Activated effector memory CD4-positive, alpha-beta T cell treated with Interleukin-2 at 50 U/mL for 16 hours (primary cell): ENCODE measurements at regions not wholly inside any gene's neighbourhood (a gene's known extent, or its start where the extent isn't known, plus 50 kb on each side); places are given as distances from the start of the nearest gene placed in this dataset.

Experiments used
- DNase-seq: peaks from one replicate; pipeline ENCODE4 v3.0.0-alpha.2; 2020

GRCh38 chrX:42505016-42505415 is 272.9 kb downstream of the PPP1R2C start:
- DNase-seq: no peak

GRCh38 chrX:42499620-42500019 is 278.3 kb downstream of the PPP1R2C start:
- DNase-seq: no peak

DNA sequence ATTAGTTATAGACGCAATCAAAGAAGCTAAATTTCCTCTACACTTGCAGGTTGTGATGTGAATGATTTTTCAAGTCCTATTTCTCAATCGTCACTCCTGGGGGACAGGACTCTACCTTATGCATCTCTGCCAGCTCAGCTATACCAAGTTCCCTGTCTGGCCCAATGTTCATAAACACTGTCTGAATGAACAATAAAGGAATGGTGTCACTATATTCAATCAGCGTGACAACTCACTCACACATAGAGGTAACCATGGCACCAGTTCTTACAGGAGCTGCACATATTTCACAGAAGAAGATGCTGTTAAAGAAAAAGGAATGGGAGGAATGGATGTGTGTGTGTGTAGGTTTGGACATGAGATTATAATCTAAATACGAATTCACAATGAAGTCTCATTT is 280.6 kb downstream of the PPP1R2C start:
- DNase-seq: no peak

DNA sequence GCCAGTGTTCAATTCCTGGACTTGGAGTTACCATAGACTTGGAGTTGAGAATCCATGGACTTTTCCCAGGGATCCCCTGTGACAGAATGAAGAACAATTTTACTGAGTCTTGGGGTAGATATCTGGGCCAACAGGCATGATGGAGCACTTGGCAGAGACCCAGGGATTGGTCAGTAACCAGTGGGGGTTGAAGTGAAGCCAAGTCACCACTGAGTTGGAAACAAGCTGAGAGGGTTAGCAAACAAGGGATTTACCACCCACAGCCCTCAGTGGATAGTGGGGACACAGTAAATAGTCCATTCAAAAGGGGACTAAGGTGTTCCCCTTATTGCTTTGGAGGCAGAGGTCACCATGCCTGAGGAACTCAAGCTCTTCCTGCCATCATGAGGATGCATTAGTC is 281.7 kb downstream of the PPP1R2C start:
- no peak for DNase-seq

- no peak for DNase-seq
Observed at GRCh38 chrX:42495139-42495538, 282.8 kb downstream of the PPP1R2C start.

GRCh38 chrX:42491137-42491907 is 286.6 kb downstream of the PPP1R2C start:
- no peak for DNase-seq

- no peak for DNase-seq
Observed at GRCh38 chrX:42490111-42490510, 287.9 kb downstream of the PPP1R2C start.

DNA sequence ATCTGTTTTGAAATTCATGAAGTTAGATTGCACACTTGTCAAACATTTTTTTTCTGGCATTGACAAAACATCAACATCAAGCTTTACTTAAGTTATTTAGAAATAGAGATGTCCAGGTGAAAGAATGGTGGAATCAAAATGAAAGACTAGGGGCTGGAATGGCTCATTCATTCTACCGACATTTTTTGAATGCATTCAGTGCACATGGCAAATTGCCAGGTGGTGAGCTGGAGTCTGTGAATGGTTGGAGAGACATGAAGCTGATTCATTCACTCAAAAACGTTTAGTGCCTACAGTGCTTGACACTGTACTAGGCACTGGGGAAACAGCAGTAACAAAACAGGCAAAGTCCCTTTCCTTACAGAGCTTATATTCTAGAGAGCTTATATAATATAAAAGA is 292.4 kb downstream of the PPP1R2C start:
- DNase-seq: no peak

DNA sequence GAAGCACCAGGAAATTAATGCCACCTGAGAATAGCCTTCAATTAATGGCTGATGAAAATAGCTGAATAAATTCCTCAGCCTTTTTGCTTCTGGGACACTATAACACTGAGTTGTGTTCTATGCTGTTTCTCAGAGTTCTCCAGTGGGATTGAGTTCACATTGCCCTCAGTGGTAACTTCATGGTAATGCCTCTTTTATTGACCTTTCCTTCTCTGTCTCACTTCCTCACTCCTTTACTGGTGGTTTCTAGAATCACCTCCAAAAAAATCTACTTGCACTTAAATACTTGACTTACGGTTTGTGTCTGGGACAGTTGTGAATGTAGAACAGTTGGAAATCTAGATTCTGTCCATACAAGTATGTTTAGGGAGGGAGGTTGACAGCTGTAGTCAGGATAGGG is 293.7 kb downstream of the PPP1R2C start:
- no peak for DNase-seq

DNA sequence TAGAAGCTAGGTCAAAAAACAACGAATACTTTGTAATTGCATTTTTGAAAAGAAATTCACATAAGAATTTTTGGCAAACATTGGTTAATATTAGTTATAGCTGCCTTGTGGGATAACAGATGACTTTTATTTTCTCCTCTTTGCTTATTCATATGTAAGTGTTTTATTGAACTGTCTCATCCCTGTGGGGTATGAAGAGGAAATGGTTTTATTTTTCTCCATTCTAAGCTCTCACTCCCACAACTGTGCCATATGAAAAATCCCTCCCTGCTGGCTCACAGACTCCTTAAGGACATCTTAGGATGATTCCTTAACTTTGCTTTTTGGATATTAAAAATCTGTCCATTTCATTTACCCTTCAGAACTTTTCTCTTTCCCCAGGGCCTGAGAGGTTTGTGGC is 300.6 kb downstream of the PPP1R2C start:
- no peak for DNase-seq

GRCh38 chrX:42472727-42473126 is 305.2 kb downstream of the PPP1R2C start:
- DNase-seq: no peak

GRCh38 chrX:42466332-42467046 is 311.5 kb downstream of the PPP1R2C start:
- DNase-seq: no peak

- no peak for DNase-seq
Observed at GRCh38 chrX:42465821-42466220, 312.1 kb downstream of the PPP1R2C start.

GRCh38 chrX:42463706-42464490 is 314.1 kb downstream of the PPP1R2C start:
- DNase-seq: no peak

DNA sequence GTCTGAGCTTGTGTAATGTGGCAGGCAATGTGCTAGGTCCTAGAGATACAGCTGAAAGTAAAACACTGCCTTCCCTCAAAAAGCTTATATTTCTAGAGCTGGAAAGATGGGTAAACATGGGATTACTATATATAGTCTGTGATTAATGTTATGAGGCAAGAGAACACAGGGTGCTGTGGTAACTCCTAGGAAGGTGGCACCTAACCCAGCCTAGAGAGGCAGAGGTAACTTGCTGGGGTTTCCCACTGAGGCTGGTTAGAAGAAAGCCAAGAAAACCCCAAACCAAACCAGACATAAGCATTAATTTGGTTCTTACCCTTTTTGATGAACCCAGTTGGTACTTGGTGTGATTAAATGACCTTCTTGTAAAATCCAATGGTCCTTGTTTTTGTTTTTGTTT is 315.0 kb downstream of the PPP1R2C start:
- no peak for DNase-seq

- DNase-seq: no peak
Observed at GRCh38 chrX:42460706-42461105, 317.3 kb downstream of the PPP1R2C start.

GRCh38 chrX:42459735-42460134 is 318.2 kb downstream of the PPP1R2C start:
- no peak for DNase-seq

DNA sequence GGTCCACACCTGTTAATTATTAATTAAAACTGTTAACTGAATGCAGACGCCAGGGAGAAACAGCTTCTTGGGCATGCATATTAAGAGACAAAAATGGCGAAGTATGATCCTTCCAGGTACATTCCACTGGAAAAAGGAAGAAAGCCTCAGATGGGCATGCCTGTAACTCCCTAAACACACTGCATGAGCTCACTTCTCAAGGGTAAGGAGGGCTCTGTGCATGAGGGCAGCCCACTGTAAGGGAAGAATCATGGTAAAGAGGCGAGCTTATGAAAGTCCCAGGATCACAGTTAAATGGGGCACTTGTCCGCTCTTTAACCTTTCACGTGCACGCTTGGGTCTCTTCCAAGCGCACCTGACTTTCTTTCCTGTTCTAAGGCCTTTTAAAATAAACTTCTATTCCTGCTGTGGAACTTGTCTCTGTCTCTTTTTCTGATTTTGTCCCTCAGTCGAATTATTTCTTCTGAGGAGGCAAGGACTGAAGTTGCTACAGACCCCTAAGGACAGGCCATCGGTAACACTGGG is 321.7 kb downstream of the PPP1R2C start:
- no peak for DNase-seq

DNA sequence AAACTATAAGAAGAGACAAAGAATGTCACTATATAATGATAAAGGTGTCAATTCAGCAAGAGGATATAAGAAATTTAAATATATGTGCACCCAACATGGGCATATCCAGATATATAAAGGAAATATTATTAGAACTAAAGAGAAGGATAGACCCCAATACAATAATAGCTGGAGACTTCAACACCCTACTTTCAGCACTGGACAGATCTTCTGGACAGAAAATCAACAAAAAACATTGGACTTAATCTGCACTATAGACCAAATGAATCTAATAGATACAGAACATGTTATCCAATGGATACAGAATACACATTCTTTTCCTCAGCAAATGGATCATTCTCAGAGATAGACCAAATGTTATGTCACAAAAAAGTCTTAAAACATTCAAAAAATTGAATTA is 327.7 kb downstream of the PPP1R2C start:
- no peak for DNase-seq

GRCh38 chrX:42443267-42443666 is 334.7 kb downstream of the PPP1R2C start:
- DNase-seq: no peak

- DNase-seq: no peak
Observed at GRCh38 chrX:42442745-42443144, 335.2 kb downstream of the PPP1R2C start.

DNA sequence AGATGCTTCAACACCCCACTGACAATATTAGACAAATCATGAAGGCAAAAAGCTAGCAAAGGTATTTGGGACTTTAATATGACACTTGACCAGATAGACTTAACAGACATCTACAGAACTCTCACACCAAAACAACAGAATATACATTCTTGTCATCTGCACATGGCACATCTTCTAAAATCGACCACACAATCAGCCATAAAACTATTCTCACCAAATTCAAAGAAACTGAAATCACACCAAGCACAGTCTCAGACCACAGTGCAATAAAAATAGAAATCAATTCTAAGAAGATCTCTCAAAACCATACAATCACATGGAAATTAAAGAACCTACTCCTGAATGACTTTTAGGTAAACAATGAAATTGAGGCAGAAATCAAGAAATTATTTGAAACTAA is 340.8 kb downstream of the PPP1R2C start:
- no peak for DNase-seq

- no peak for DNase-seq
Observed at GRCh38 chrX:42434458-42435166, 343.4 kb downstream of the PPP1R2C start.
